EH (cell line): ENCODE measurements at regions not wholly inside any gene's neighbourhood (a gene's known extent, or its start where the extent isn't known, plus 50 kb on each side); places are given as distances from the start of the nearest gene placed in this dataset.

ENCODE experiments used
- DNase-seq: peaks from one replicate; pipeline ENCODE4 v3.0.0-alpha.2; 2015; ENCODE audit warnings: low read depth

DNA sequence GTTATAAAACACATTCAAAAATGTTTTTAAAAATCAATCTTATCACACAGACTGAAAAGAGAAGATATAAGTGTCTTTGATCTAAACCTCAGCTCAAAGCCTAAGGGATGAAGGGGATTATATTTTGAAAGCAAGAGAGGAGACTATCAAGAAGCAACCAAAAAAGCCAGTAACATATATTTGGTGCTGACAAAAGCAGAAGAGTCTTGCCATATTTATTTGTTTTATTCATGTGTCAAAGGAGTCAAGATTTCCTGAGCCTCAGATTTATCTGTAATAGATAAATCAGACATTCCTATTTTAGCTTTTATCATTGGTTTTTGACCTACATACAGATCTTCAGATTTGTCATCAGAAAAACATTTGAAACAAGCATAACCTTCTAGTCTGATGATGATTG lies 798.6 kb upstream of the PCDH9 start:
- no peak for DNase-seq

DNA sequence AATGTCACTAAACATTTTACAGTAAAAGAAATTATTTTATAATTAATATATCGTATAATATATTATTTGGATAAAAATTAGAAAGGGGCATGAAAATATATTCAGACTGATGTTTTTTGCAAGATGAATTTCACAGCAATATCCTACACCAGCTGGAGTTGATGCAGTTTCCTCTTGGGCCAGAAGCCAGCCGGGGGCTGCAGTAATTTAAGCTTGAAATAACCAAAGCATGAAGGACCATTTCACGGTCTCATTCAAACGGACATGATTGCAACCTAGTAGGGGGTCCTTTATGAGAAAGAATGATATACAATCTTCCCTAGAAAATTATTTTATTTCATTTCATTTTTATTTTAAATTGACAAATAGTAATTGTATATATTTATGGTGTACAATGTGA lies 797.2 kb upstream of the PCDH9 start:
- DNase-seq = no peak

DNA sequence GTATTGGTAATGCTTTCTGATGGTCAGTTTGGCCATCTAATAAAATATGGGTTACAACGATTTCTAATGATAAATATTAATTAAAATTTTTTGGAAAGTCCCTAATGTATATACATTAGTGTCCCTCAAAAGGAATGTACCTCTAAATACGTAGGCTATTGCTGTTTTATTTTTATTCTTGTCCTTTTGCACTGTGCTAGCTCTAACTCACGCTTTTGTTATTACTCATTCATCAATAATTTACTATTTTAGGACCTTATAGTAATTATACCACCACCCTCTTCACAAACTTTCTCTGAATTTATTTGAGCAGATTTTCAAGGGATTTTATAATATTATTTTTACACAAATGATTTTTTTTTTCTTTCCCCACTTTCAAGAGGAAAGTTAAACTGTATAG lies 795.9 kb upstream of the PCDH9 start:
- DNase-seq = no peak

DNA sequence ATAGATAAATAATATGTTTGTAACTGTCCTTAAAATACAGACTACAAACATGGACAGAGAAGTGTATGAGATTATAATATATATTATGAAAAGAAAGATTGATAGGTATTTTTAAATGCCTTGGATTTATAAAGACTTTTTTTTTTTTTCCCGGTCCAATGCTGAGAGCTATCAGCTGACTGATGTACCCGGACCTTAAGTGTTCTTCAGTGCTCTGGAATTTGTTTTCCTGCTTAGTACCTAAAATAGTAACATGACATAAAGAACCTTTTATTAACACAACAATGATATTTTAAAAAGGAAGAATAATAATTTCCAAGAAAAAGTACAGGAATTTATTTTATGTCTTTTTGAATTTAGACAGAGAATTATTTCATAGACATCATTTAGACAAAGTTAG lies 795.5 kb upstream of the PCDH9 start:
- DNase-seq = no peak

DNA sequence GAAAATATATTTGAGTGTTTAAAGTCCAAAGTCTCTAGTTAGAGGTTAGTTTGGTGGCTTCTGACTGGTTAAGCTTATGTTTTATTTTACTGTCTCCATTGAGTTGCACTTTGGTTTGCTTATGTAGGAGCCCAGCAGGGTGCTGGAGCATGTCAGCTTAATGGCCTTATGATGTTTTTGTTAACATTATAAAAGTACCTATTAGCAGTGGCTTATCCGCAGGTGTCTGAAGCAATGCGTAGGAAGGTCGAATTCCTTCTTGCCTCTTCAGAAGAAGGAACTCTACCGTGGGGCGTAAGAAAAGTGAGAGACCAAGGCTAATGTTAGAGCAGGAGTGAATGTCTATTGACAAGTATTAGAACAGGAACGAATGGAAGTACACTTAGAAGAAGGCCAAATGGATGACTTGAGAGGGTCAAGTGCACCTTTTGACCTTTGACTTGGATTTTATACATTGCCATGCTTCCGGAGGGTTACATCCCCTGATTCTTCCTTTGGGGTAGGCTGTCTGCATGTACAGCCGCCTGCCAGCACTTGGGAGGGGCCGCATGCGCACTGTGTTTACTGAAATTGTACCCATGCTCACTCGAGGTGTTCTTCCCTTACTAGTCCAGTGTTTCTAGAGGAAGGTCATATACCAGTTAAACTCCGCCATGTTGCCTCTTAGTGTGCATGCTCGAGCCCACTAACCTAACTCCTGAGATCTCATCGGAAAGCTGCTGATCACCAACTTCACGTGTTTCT lies 793.9 kb upstream of the PCDH9 start:
- DNase-seq = no peak

DNA sequence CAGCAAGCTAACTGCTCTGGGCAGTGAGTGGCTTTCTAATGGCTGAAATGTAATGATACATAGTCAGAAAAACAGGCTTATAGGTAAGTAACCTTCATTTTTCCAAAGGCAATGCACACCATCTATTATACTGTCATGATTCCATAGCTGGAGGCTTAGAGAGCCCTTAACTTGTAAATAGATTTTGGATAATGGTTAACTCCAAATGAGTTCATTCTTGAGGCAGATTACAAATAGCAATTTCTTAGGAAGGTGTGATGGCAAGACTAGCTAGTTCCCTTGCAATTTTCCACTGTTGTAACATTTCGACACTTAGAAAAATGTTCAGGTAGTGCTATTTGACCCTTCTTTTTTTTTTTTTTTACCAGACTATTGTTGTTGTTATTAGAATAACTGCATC lies 789.8 kb upstream of the PCDH9 start:
- DNase-seq = no peak

DNA sequence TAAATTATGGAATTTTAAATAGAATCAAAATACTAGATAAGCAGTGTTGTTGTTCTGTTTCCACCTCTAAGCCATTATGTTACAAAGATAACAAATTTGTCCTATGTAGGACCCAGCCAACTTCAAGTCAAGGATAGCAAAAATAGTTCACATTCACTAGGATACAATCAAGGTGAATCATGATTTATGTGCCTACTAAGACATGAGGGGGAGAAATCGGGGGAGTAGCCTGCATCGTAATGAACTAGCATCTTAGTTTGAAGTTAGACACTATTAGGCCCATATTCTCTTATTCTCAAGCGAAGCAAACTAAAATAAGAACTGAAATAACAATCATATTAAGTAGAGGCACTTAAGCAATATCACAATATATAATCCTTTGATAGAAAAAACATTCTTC lies 779.4 kb upstream of the PCDH9 start:
- no peak for DNase-seq

DNA sequence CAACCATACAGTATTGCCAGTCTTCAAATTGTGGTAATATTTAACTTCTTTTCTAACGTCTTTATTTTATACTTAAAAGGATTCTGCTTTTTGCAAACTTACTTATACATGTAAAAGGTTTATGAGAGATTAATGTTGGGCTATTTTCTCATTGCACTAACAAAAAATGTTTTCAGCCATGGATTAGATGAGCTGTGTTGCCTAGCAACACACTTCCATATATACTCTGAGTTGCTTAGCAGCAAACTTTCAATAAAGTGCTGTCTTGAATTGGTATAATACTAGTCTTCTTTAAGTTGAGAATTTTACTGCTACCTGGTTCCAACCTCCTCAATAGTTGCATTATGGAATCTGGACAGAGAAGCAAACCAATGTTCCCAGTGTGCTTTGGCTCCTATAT lies 777.4 kb upstream of the PCDH9 start:
- no peak for DNase-seq

DNA sequence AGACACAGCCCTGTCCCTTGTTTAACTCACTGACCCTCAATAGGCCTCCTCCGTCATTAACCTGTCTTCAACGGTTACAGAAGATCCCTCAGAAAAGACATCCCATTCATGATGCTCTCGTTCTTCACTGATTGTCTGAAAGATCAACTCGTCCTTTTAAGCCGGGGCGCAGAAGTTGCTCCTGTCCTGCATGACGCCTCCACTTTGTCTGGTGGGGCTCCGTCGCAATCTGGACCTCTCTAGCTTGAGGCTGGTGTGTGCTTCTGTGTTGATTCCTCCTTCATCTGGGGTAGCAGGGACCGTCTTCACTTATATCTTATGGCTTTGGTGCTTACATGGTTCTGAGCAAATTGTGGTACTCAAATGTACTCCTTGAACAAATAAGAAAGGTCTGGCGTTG lies 766.0 kb upstream of the PCDH9 start:
- no peak for DNase-seq

DNA sequence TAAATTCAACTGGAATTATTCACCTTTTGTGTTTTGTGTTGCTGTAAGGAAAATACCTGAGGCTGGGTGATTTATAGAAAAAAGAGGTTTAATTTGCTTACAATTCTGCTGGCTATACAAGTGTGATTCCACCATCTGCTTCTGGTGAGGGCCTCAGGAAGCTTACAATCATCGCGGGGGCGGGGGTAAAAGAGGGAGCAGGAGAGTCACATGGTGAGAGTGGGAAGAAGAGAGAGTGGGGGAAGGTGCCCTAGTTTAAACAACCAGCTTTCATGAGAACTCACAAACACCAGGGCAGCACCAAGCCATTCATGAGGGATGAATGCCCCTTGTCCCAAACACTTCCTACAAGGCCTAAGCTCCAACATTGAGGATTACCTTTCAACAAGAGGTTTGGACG lies 760.7 kb upstream of the PCDH9 start:
- no peak for DNase-seq

DNA sequence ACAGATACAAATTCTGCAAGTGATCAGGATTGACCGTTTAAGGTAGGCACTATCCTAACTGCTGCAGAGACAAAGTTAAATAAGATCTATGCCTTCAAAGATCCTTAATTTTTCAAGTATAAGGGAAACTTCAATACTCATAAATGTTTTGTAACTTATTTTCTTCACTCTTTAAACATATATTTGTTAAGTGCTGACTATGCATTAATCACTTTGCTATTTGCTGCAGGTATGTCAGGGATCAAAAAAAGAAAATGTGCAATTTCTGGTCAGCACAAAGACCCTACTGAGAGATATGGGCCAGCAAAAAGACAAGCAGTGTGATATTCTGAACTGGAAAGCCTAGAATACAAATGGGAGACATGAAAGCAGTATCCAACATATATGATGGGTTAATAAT lies 756.1 kb upstream of the PCDH9 start:
- no peak for DNase-seq

DNA sequence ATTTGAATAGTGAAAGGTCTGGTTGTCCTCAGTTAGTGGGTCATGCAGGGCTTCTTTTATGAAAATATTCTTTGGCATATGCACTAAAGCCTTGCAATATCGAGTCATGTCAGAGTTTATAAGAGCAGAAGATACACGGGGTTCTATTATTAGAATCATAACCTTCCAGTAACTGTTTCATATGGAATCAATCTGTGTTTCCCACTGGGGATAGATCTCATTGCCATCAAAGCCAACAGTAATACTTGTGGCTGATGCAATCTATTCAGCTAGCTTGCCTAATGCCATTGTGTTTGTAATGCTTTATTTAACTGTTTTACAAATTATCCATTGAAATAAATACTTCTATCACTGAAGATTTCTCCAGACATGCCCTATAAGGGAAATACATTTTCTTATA lies 746.9 kb upstream of the PCDH9 start:
- no peak for DNase-seq

DNA sequence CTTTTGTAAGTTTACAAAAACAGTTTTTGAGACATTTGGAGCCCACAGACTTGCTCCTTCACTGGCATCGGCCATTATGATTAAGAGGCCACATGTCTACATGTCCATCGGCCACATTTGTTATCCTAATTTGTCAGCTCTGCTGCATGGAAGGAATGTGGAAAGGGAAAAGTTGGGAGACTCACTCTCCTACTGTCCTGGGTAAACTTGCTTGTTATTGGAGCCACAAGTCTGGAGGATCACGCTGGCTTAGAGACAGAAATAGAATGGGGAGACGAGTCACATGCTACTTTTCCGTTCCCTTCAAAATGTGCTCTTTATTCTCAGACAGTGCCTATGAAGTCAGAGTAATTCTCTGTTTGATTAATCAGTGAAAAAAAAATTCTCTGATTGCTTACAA lies 741.2 kb upstream of the PCDH9 start:
- no peak for DNase-seq

DNA sequence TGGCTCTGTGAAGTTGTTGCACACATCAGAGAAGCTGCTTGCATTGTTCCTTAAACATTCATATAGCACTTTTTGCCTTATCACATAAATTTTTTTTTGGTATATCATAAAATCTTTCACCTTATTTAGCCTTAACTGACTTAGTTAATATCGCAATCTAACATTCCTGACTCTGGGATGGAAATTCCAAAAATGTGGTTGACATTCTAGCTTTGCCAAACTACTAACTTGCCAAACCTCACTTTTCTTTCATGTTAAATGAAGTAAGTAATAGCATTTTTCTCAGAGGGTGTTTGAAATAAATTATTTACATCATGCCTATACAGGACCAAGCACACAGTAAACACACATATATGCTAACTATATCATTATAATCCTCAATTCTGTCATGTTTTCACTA lies 736.9 kb upstream of the PCDH9 start:
- DNase-seq = no peak

DNA sequence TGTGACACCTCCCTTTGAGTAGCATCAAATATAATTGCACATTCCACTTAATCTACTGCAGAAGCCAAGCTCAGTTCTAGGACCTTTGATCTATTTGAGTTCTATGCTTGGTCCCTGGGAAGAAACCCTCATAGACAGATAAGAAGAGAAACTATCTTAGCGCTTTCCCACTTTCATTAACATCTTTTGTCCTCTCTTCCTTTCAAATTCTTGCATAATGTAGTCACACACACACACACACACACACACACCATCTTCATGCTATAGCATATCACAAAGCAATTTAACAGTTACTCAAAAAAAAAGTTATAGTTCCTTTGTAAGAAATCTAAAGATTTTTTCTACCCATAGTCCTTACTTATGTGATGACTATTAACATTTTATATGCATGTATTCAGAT lies 735.9 kb upstream of the PCDH9 start:
- no peak for DNase-seq

DNA sequence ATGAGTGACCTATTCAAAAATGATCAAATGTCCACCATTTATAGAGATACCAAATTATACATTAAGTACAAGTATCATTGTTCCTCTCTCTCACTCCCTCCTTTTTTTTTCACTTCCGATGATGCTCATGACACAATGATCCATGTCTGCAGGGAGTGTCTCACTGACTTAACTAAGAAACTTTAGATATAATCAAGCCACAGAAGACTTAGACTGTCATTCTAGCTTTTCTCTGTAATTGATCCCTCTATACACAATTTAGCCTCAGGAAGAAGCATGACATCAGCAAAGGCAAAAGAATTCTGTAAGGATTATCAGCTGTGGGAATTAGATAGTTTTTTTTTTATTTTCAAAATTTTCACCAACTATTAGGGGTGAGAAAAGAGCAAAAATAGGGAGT lies 734.9 kb upstream of the PCDH9 start:
- DNase-seq = no peak

DNA sequence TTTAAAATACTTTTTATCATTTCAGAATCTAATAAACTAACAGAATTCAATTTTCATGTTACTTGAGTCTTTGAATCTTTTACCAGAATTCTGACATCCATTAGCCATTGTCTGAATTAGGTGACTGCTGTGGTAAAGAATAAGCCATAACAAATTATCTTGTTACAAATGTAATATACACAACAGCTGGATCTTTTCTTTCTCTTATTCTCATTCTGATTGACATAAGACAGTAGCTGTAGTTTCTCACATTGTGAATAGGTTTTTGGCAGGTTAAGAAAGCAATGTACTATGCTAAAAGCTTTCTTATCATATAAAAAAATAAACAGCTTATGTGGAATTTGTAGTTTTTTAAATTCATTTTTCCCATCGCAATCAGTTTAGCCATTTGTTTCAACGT lies 734.0 kb upstream of the PCDH9 start:
- DNase-seq = no peak

DNA sequence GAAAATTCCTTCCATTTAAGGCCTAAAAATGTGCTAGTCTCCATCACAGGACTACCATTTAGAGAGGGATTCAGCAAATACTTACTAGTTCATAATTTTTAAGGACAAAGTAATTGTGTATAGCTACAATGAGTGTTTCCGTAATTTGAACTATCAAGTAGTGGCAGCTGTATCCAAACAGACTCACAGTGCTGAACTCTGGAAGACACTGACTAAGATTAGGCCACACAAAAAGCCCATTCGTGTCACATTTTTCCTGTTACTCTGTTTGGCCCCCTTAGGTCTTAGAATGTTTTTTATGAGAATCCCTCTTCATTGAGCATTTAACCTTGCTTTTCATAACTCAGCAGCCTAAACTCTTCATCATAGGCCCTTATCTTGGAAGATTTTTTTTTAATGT lies 731.2 kb upstream of the PCDH9 start:
- no peak for DNase-seq

DNA sequence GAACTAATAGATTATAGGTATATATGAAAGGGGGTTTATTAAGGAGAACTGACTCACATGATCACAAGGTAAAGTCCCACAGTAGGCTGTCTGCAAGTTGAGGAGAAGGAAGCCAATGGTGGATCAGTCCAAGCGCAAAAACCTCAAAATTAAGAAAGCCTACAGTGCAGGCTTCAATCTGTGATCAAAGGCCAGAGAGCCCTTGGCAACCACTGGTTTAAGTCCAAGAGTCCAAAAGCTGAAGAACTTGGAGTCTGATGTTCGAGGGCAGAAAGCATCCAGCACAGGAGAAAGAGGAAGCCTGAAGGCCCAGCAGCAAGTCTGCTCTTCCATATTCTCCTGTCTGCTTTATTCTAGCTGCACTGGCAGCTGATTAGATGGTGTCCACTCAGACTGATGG lies 721.3 kb upstream of the PCDH9 start:
- no peak for DNase-seq

DNA sequence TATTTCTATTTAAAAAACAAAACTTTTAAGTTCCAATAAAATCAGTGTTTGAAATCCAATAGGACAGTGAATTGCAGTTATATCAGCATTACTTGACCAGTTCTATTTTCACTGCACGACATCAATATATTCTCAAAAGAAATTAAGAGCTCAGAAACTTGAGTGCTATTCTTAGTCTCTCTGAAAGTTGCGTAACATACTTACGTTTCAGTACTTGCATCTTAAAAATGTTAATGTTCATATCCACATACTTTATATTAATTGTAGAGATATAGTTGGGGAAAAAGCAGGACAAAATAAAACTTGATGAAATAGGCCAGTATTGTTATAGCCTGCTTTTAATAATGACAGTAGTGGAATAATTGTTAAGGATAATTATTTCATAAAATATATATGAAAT lies 720.5 kb upstream of the PCDH9 start:
- DNase-seq = no peak

DNA sequence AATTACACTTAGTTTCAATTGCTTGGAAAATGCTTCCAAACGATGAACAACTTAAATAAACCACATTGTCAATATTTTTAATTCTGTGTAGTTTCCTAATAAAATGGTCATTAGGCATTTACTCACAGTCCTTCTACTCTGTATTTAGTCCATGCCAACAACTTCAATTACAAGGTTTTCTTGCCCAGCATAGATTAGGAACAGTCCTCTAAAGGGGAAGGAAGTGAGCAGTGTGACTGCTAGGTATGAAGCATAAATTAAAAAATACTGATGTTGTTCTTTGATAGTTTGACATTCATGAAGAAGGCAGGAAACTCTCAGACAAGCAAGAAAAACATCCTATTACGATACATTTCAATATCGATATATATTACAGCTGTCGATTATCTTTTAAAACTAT lies 716.0 kb upstream of the PCDH9 start:
- no peak for DNase-seq

DNA sequence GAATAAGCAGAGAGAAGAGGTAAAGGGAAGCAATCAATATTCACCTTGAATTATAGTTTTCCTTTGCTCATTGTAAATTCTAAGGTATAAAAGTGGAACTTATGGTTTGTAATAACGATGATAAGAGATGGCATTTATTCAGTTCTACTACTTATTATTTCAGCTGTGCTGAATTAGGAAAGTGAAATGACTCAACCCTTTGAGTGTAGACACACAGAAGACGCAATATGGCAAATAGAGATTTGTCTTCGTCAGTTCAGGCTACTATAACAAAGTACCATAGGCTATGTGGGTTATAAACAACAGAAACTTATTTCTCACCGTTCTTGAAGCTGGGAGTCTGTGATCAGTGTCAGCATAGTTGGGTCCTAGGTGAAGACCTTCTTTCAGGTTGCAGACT lies 713.0 kb upstream of the PCDH9 start:
- DNase-seq = no peak

DNA sequence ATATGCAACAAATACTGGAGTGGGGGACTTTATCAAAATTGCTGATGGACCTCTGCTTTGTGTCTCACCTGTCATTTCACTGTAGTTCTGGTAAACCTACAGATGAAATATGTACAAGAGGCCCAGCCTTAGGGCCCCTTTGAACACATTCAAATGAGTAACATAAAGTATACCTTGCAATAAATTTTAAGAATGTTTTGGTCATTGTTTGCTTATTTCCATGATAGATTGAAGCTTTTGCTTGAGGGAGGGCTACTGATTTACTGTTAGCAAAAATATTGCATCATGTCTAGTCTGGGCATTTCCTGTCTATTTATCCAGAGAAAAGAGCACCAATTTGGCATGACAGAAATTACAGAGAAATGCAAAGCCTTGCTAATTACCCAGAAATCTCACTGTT lies 705.5 kb upstream of the PCDH9 start:
- DNase-seq = no peak

DNA sequence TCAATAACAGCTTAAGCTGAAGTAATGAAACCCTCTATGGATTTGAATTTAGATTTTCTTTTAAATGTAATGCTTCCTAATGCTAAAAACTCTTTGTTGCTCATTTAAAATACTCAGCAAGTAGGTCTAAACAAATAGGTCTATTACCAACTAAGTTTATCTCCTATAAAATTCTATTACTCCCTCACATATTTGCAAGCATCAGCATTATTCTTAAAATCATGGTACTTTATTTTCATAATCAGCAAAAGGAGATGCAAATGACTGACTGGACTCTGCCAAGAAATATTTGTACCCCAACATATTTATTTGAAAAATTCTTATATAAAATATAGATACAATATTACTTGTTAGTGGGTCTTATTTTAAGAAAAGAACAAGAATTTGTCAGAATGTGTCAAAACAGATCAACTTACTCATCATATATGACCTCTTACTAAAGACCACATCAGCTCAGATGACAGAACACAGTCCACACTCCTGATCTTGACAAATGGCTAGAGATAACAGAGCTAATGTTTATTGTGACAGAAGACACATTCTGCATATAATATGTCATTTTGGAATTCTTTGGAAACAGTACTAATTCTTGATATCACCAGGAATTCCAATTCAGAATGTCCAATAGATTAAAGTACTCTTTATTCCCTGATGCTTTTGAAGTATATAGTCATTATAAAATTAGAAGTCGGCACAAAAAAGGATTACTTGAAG lies 704.6 kb upstream of the PCDH9 start:
- DNase-seq = no peak
